ENCODE measurements at regions not wholly inside any gene's neighbourhood (a gene's known extent, or its start where the extent isn't known, plus 50 kb on each side); places are given as distances from the start of the nearest gene placed in this dataset.

DNA sequence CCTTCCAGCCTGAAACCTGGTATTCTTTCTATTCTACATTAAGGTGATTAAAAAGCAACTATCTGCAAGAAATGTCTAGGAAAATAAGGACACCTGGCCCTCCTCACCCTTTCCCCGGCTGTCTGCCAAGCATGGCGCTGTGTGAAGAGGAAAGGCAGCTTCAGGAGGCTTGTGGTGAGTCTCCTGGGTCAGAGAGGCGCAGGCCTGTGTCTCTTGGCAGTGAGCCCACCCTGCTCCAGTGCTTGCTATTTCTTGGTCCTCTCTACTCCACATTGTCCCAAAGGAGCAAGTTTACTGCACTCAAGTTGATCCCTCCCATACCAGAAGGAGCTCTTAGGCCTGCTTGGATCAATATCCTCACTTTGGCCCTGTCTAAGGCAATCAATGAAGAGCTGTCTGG, 520.7 kb upstream of the B3GAT1 start:
- Histone ChIP-seq H3K27me3 (ENCODE audit: insufficient read depth, low read length) (no peaks in the 10 kb centered on the region), H3K4me3 (ENCODE audit: insufficient read depth, low read length) (no peak overlapping the region), H3K4me1 (ENCODE audit: insufficient read depth, low read length) (no peaks in the 10 kb centered on the region), H4K20me1 (ENCODE audit: insufficient read depth, low read length) (no peaks in the 10 kb centered on the region), H3K9me3 (ENCODE audit: low read depth, low read length) (no peaks in the 10 kb centered on the region), H3K36me3 (ENCODE audit: insufficient read depth, low read length) (no peaks in the 10 kb centered on the region), H2AFZ (ENCODE audit: low read length) (no peak overlapping the region), H3K27ac (ENCODE audit: low read depth, low read length) (no peak overlapping the region), H3K4me2 (ENCODE audit: insufficient read depth, low read length) (no peak overlapping the region), H3K79me2 (ENCODE audit: insufficient read depth, low read length) (no peaks in the 10 kb centered on the region)
- no peak for DNase-seq (ENCODE audit: insufficient read length, low spot score, missing footprints)
- TF ChIP-seq, protein P1, sequence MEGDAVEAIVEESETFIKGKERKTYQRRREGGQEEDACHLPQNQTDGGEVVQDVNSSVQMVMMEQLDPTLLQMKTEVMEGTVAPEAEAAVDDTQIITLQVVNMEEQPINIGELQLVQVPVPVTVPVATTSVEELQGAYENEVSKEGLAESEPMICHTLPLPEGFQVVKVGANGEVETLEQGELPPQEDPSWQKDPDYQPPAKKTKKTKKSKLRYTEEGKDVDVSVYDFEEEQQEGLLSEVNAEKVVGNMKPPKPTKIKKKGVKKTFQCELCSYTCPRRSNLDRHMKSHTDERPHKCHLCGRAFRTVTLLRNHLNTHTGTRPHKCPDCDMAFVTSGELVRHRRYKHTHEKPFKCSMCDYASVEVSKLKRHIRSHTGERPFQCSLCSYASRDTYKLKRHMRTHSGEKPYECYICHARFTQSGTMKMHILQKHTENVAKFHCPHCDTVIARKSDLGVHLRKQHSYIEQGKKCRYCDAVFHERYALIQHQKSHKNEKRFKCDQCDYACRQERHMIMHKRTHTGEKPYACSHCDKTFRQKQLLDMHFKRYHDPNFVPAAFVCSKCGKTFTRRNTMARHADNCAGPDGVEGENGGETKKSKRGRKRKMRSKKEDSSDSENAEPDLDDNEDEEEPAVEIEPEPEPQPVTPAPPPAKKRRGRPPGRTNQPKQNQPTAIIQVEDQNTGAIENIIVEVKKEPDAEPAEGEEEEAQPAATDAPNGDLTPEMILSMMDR (IDR thresholded peaks at IDR 0.05; ENCODE audit: extremely low read depth, low read depth, low read length) = no peak

DNA sequence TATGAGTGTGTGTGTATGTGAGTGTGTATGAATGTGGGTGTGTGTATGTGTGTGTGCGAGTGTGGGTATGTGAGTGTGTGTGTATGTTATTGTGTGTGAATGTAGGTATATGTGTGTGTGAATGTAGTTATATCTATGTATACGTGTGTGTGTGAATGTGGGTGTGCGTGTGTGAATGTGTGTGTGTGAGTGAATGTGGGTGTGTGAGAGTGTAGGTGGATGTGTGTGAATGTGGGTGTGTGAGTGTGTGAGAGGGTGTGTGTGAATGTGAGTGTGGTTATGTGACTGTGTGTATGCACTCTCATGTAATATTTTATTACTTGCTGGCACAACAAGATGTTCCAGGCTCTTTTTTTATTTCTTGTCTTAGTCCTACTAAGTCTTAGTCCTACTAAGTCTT, 513.4 kb upstream of the B3GAT1 start:
- H3K4me2 ChIP-seq (ENCODE audit: insufficient read depth, low read length) = no peak overlapping the region
- H3K4me3 ChIP-seq (ENCODE audit: insufficient read depth, low read length) = no peak overlapping the region
- H3K79me2 ChIP-seq (ENCODE audit: insufficient read depth, low read length) = no peaks in the 10 kb centered on the region
- TF ChIP-seq, protein P1 (IDR thresholded peaks at IDR 0.05; ENCODE audit: extremely low read depth, low read depth, low read length) = no peak
- no peak for DNase-seq (ENCODE audit: insufficient read length, low spot score, missing footprints)
- H3K4me1 ChIP-seq (ENCODE audit: insufficient read depth, low read length) = no peaks in the 10 kb centered on the region
- no peaks in the 10 kb centered on the region for H3K36me3 ChIP-seq (ENCODE audit: insufficient read depth, low read length)
- no peaks in the 10 kb centered on the region for H4K20me1 ChIP-seq (ENCODE audit: insufficient read depth, low read length)
- H3K27ac ChIP-seq (ENCODE audit: low read depth, low read length) = no peak overlapping the region
- H3K9me3 ChIP-seq (ENCODE audit: low read depth, low read length) = no peaks in the 10 kb centered on the region
- H3K27me3 ChIP-seq (ENCODE audit: insufficient read depth, low read length) = no peaks in the 10 kb centered on the region
- no peak overlapping the region for H2AFZ ChIP-seq (ENCODE audit: low read length)

DNA sequence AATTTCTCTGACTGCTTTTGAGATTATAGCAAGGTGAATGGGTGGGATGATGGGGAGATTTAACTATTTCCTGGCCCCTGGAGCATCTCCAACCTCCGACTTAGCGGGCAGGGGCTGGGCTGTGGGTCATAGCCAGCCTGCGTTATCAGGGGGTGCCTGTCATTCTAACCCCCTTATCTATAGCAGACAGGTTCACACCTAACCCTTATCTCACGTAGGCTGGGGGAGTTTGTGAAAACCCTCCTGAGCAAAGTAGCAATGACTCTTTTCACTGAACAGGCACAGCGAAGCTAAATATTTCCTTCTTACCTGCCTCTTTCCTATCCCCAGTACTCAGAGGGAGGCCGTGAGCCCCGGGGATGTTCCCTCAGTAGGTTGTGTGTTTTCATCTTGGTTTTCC, 511.4 kb upstream of the B3GAT1 start:
- no peak overlapping the region for H2AFZ ChIP-seq (ENCODE audit: low read length)
- no peaks in the 10 kb centered on the region for H3K27me3 ChIP-seq (ENCODE audit: insufficient read depth, low read length)
- H3K4me2 ChIP-seq (ENCODE audit: insufficient read depth, low read length) = no peak overlapping the region
- H3K9me3 ChIP-seq (ENCODE audit: low read depth, low read length) = no peaks in the 10 kb centered on the region
- DNase-seq (ENCODE audit: insufficient read length, low spot score, missing footprints) = no peak
- no peaks in the 10 kb centered on the region for H4K20me1 ChIP-seq (ENCODE audit: insufficient read depth, low read length)
- no peaks in the 10 kb centered on the region for H3K4me1 ChIP-seq (ENCODE audit: insufficient read depth, low read length)
- no peaks in the 10 kb centered on the region for H3K36me3 ChIP-seq (ENCODE audit: insufficient read depth, low read length)
- no peaks in the 10 kb centered on the region for H3K79me2 ChIP-seq (ENCODE audit: insufficient read depth, low read length)
- no peak overlapping the region for H3K27ac ChIP-seq (ENCODE audit: low read depth, low read length)
- H3K4me3 ChIP-seq (ENCODE audit: insufficient read depth, low read length) = no peak overlapping the region
- TF ChIP-seq, protein P1 (IDR thresholded peaks at IDR 0.05; ENCODE audit: extremely low read depth, low read depth, low read length) = no peak

DNA sequence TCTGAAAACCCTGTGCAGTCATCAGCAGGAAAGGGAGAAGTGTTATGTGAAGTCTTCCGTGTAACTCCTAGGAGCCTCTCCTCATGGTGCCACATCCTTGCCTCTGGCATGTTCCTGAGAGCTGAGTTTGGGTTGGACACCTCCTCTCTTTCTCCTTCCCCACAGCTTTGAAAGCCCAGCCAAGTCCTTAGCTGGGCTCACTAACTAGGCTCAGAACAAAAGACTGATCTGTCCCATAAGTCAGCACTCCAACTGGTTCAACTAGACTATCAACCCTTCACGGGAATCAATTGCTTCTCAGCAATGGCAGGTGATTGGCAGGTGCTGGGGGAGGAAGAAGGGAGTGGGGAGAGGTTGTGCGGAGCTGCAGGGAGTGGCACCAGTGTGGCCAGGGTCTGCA, 509.9 kb upstream of the B3GAT1 start:
- TF ChIP-seq, protein P1 (IDR thresholded peaks at IDR 0.05; ENCODE audit: extremely low read depth, low read depth, low read length) = no peak
- H3K36me3 ChIP-seq (ENCODE audit: insufficient read depth, low read length) = no peaks in the 10 kb centered on the region
- H3K4me3 ChIP-seq (ENCODE audit: insufficient read depth, low read length) = no peak overlapping the region
- no peak overlapping the region for H2AFZ ChIP-seq (ENCODE audit: low read length)
- H3K9me3 ChIP-seq (ENCODE audit: low read depth, low read length) = no peaks in the 10 kb centered on the region
- DNase-seq (ENCODE audit: insufficient read length, low spot score, missing footprints) = no peak
- no peak overlapping the region for H3K4me2 ChIP-seq (ENCODE audit: insufficient read depth, low read length)
- H3K4me1 ChIP-seq (ENCODE audit: insufficient read depth, low read length) = no peaks in the 10 kb centered on the region
- no peaks in the 10 kb centered on the region for H4K20me1 ChIP-seq (ENCODE audit: insufficient read depth, low read length)
- no peaks in the 10 kb centered on the region for H3K79me2 ChIP-seq (ENCODE audit: insufficient read depth, low read length)
- H3K27ac ChIP-seq (ENCODE audit: low read depth, low read length) = no peak overlapping the region
- no peaks in the 10 kb centered on the region for H3K27me3 ChIP-seq (ENCODE audit: insufficient read depth, low read length)

Data from osteoblast (primary cell).